HUDEP-2 (cell line): ENCODE measurements at regions not wholly inside any gene's neighbourhood (a gene's known extent, or its start where the extent isn't known, plus 50 kb on each side); places are given as distances from the start of the nearest gene placed in this dataset.

Experiments used
- DNase-seq, 76 experiments: peaks; one replicate each; lab custom pipeline; 2025; ENCODE audit not compliant: unreplicated experiment in 76 of 76; lab: John Stamatoyannopoulos, UW

DNA sequence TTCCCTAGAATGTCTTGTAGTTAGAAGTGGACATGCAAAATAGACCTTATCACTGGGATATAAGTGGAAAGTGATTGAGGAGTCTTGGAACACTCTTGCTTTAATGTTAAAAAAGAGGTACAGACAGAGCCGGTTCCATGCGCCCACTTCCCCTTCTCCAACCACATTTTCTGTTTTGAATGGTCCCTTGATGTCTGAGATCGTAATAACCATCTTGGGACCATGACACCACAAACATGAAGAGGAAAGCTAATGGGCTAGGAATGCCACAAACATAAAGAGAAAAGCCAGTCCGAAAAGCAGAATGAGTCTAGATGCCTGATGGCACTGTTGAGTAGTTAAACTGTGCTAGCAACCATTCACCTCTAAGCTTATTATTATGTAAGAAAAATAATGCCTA, 54.8 kb upstream of the SPON1 start:
- no peak for DNase-seq

DNA sequence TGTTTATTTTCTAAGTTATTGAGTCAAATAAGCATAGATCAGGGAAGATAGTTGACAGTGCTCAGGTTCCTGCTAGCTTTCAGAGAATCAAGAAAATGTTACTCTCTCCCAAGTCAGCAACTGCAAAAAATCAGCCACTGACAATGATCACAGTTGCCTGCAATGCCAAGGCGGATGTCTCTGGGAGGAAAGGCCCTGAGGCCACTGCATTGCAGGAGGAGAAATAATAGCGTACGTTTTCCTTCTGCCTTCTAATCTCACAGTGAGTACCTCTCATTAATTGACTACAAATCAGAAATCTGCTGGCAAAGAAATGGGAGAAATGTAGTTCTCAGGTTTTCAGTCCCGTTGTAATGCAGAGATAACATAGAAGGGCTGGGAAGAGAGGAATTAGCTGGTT, 54.0 kb upstream of the SPON1 start:
- no peak for DNase-seq
